HCEC 1CT (cell line): ENCODE measurements at regions not wholly inside any gene's neighbourhood (a gene's known extent, or its start where the extent isn't known, plus 50 kb on each side); places are given as distances from the start of the nearest gene placed in this dataset.
A peak's percentile ranks its signal among the peaks of the same experiment; 100 is the strongest.
"Not testable (repeated sequence)": the region's sequence is repeated elsewhere in the genome, so short reads cannot be mapped to it uniquely, and the experiment has no call there.

ENCODE experiments used
- DNase-seq: peaks from one replicate; pipeline ENCODE4 v3.0.0-alpha.2; 2017

- DNase-seq = no peak
Measured at GRCh38 chr9:74115976-74116375, 381.2 kb upstream of the RORB start.

GRCh38 chr9:74117151-74117550 is 380.0 kb upstream of the RORB start:
- no peak for DNase-seq

GRCh38 chr9:74117731-74118130 is 379.4 kb upstream of the RORB start:
- peak; percentile 54 for DNase-seq

- DNase-seq = no peak
Measured at GRCh38 chr9:74120061-74120460, 377.1 kb upstream of the RORB start.

- peak; percentile 34 for DNase-seq
Measured at GRCh38 chr9:74120470-74120869, 376.7 kb upstream of the RORB start.

GRCh38 chr9:74122216-74122615 is 374.9 kb upstream of the RORB start:
- DNase-seq = no peak

GRCh38 chr9:74122661-74123060 is 374.5 kb upstream of the RORB start:
- no peak for DNase-seq

GRCh38 chr9:74125941-74126340 is 371.2 kb upstream of the RORB start:
- DNase-seq = peak; percentile 54

GRCh38 chr9:74132986-74133385 is 364.1 kb upstream of the RORB start:
- no peak for DNase-seq

GRCh38 chr9:74133921-74134320 is 363.2 kb upstream of the RORB start:
- no peak for DNase-seq

- no peak for DNase-seq
Measured at GRCh38 chr9:74138182-74138581, 359.0 kb upstream of the RORB start.

GRCh38 chr9:74140141-74140540 is 357.0 kb upstream of the RORB start:
- DNase-seq = no peak

GRCh38 chr9:74147906-74148305 is 349.2 kb upstream of the RORB start:
- DNase-seq = peak; percentile 25

GRCh38 chr9:74172874-74173273 is 324.3 kb upstream of the RORB start:
- DNase-seq = no peak

- DNase-seq = no peak
Measured at GRCh38 chr9:74173284-74173683, 323.9 kb upstream of the RORB start.

- not testable (repeated sequence) for DNase-seq
Measured at GRCh38 chr9:74197771-74198170, 299.4 kb upstream of the RORB start.

GRCh38 chr9:74205056-74205455 is 292.1 kb upstream of the RORB start:
- DNase-seq = no peak

- DNase-seq = no peak
Measured at GRCh38 chr9:74218385-74219063, 278.6 kb upstream of the RORB start.

GRCh38 chr9:74220327-74220726 is 276.8 kb upstream of the RORB start:
- no peak for DNase-seq

- no peak for DNase-seq
Measured at GRCh38 chr9:74236857-74237256, 260.3 kb upstream of the RORB start.

GRCh38 chr9:74245866-74246497 is 251.2 kb upstream of the RORB start:
- no peak for DNase-seq

GRCh38 chr9:74255489-74255984 is 241.6 kb upstream of the RORB start:
- DNase-seq = no peak

- DNase-seq = no peak
Measured at GRCh38 chr9:74275872-74276508, 221.1 kb upstream of the RORB start.

- DNase-seq = no peak
Measured at GRCh38 chr9:74277532-74277931, 219.6 kb upstream of the RORB start.
